GM18873 (cell line): ENCODE measurements at regions not wholly inside any gene's neighbourhood (a gene's known extent, or its start where the extent isn't known, plus 50 kb on each side); places are given as distances from the start of the nearest gene placed in this dataset.

Experiments
- ATAC-seq: cut with Tn5 transposase; IDR thresholded peaks from one replicate; pipeline ENCODE4 v1.9.1; 2021; ENCODE audit warnings: mild to moderate bottlenecking, moderate library complexity, moderate number of reproducible peaks; ENCODE audit not compliant: unreplicated experiment, low FRiP score

- ATAC-seq: no peak
These were observed 132.7 kb upstream of the TNC start for GRCh38 chr9:115250621-115251032.

- no peak for ATAC-seq
These were observed 136.6 kb upstream of the TNC start for GRCh38 chr9:115254287-115255180.

GRCh38 chr9:115261656-115262081, 143.7 kb upstream of the TNC start:
- no peak for ATAC-seq

- no peak for ATAC-seq
These were observed 144.5 kb upstream of the TNC start for GRCh38 chr9:115262477-115262876.

- ATAC-seq: no peak
These were observed 145.0 kb upstream of the TNC start for GRCh38 chr9:115262952-115263351.

- ATAC-seq: no peak
These were observed 145.6 kb upstream of the TNC start for GRCh38 chr9:115263371-115264075.

- no peak for ATAC-seq
These were observed 146.4 kb upstream of the TNC start for GRCh38 chr9:115264313-115264712.

- no peak for ATAC-seq
These were observed 149.8 kb upstream of the TNC start for GRCh38 chr9:115267790-115268189.

- ATAC-seq: no peak
These were observed 157.8 kb upstream of the TNC start for GRCh38 chr9:115275753-115276152.

GRCh38 chr9:115276621-115277020, 158.7 kb upstream of the TNC start:
- no peak for ATAC-seq

GRCh38 chr9:115277301-115277700, 159.3 kb upstream of the TNC start:
- no peak for ATAC-seq

GRCh38 chr9:115278326-115279035, 160.5 kb upstream of the TNC start:
- no peak for ATAC-seq

GRCh38 chr9:115283395-115283794, 165.4 kb upstream of the TNC start:
- no peak for ATAC-seq

GRCh38 chr9:115285836-115286235, 167.9 kb upstream of the TNC start:
- no peak for ATAC-seq

GRCh38 chr9:115286411-115286810, 168.5 kb upstream of the TNC start:
- no peak for ATAC-seq

GRCh38 chr9:115289757-115290208, 171.8 kb upstream of the TNC start:
- ATAC-seq: no peak

- no peak for ATAC-seq
These were observed 173.9 kb upstream of the TNC start for GRCh38 chr9:115291841-115292240.

GRCh38 chr9:115292584-115293279, 174.8 kb upstream of the TNC start:
- no peak for ATAC-seq

- no peak for ATAC-seq
These were observed 177.8 kb upstream of the TNC start for GRCh38 chr9:115295734-115296133.

- no peak for ATAC-seq
These were observed 179.0 kb upstream of the TNC start for GRCh38 chr9:115296831-115297565.
